SK-N-MC (cell line): ENCODE measurements at regions not wholly inside any gene's neighbourhood (a gene's known extent, or its start where the extent isn't known, plus 50 kb on each side); places are given as distances from the start of the nearest gene placed in this dataset.

Source experiments
- DNase-seq: peaks from one replicate; pipeline ENCODE4 v3.0.0-alpha.2; 2011; ENCODE audit warnings: low read depth, low spot score
- H3K27ac ChIP-seq: fragments of 200-600 bp; sonication (generic); 2 replicates; pipeline ENCODE4 v1.5.1; 2016; ENCODE audit warnings: mixed run types
- H3K36me3 ChIP-seq: fragments of 200-600 bp; sonication (generic); 2 replicates; pipeline ENCODE4 v1.6.1; 2017; ENCODE audit warnings: antibody characterized with exemption, low read length, mixed read lengths; ENCODE audit not compliant: insufficient read depth
- H3K4me3 ChIP-seq: fragments of 200-600 bp; sonication (generic); 2 replicates; pipeline ENCODE4 v1.5.1; 2016
- H3K9ac ChIP-seq: fragments of 200-600 bp; sonication (generic); 2 replicates; pipeline ENCODE4 v1.8.0; 2017; ENCODE audit warnings: mixed run types, mixed read lengths; ENCODE audit not compliant: insufficient read length
- H3K9me3 ChIP-seq: fragments of 200-600 bp; sonication (generic); 2 replicates; pipeline ENCODE4 v1.6.1; 2017; ENCODE audit warnings: low read depth, mild to moderate bottlenecking, antibody characterized with exemption, low read length, moderate library complexity, mixed read lengths
- EZH2 ChIP-seq: fragments of 200-600 bp; sonication (generic); IDR thresholded peaks from one replicate; pipeline ENCODE4 v1.6.1; 2017; ENCODE audit warnings: antibody characterized with exemption
- FOXP2 ChIP-seq: optimal IDR thresholded peaks from 2 replicates; pipeline ENCODE3; 2011; ENCODE audit warnings: mild to moderate bottlenecking, moderate library complexity; ENCODE audit not compliant: insufficient read depth; ENCODE audit errors: extremely low read length, control extremely low read depth
- POLR2AphosphoS5 ChIP-seq: IDR thresholded peaks from 2 replicates; pipeline ENCODE4 v1.6.1; 2012; ENCODE audit warnings: mild to moderate bottlenecking, low read depth, low read length, borderline replicate concordance

- no peaks in the 10 kb centered on the region for H3K36me3 ChIP-seq
- no peak overlapping the region for H3K4me3 ChIP-seq
- no peak for DNase-seq
- H3K9ac ChIP-seq, result no peak overlapping the region
- no peak overlapping the region for H3K27ac ChIP-seq
- no peak for TF ChIP-seq EZH2
- no peaks in the 10 kb centered on the region for H3K9me3 ChIP-seq
Measured at GRCh38 chr6:104087765-104088164, 772.0 kb downstream of the HACE1 start.

DNA sequence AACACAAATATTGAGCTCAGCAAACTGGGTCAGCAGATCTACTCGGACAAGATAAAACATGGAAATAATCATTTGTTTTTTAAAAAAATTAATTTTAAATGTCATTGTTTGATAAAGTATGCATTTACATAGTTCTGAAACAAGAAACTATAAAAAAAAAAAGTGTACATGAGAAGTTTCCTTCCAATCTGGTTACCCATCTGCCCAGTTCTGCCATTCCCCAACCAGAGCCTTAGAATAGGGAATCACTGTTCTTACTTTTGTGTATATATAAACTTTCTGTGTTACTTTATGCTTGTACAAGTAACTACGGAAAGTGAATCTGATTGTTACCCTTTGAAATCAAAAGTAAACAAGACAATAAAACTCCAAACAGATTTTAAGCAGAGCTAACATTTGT lies 791.4 kb downstream of the HACE1 start:
- Histone ChIP-seq H3K36me3 (no peaks in the 10 kb centered on the region), H3K27ac (no peak overlapping the region), H3K9me3 (no peaks in the 10 kb centered on the region), H3K9ac (no peak overlapping the region), H3K4me3 (no peak overlapping the region)
- TF ChIP-seq FOXP2 (no peak), POLR2AphosphoS5 (no peak), EZH2 (no peak)
- no peak for DNase-seq

DNA sequence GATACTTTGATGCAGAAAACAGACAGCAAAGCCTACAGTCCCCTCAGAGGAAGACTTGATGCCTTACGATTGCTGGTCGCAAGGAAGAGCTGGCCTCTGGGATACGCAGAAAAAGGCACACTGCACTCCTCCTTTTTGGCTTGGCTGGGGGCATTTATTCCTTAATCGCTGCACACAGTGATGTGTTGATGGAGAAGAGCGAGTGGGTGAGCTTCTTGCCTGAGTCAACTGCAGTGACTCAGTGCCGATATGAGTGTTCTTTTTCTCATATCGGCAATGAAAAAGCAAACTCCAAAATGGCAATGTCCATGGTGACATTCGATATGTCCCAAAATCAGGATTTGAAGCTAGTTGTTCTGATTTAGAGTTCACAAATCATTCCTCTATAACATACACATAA lies 794.8 kb downstream of the HACE1 start:
- DNase-seq, result no peak
- Histone ChIP-seq H3K4me3 (no peak overlapping the region), H3K9ac (no peak overlapping the region), H3K27ac (no peak overlapping the region), H3K9me3 (no peaks in the 10 kb centered on the region), H3K36me3 (no peaks in the 10 kb centered on the region)
- no peak for TF ChIP-seq FOXP2
- no peak for TF ChIP-seq POLR2AphosphoS5
- TF ChIP-seq EZH2, result no peak

GRCh38 chr6:104050455-104050854 lies 809.3 kb downstream of the HACE1 start:
- H3K36me3 ChIP-seq, result peaks cover 9% of the 10 kb centered on the region; the same call in 1 of the 2 replicates
- no peaks in the 10 kb centered on the region for H3K9me3 ChIP-seq
- H3K9ac ChIP-seq, result no peak overlapping the region
- no peak for DNase-seq
- H3K4me3 ChIP-seq, result no peak overlapping the region
- no peak for TF ChIP-seq POLR2AphosphoS5
- TF ChIP-seq EZH2, result no peak
- no peak for TF ChIP-seq FOXP2
- no peak overlapping the region for H3K27ac ChIP-seq

DNA sequence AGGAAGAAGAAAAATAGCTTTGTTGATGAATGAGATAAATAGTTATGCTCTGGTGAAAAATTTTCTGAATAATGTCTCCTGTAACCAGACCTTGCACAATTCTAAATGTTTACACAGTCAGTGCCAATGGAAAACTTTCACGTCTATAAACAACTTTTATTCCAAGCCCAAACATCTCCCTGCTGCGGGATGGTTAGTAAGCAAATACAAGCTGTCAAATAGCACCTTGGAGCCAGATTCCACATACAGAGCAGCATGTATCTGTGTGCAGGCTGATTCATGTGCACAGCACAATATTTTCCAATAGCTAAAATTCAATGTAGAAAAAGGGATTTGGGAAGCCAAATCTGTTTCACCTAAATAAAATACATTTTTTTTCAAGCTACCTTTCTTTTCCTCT lies 813.3 kb downstream of the HACE1 start:
- no peaks in the 10 kb centered on the region for H3K9me3 ChIP-seq
- no peak overlapping the region for H3K4me3 ChIP-seq
- DNase-seq, result no peak
- peaks cover 4% of the 10 kb centered on the region for H3K36me3 ChIP-seq
- H3K27ac ChIP-seq, result no peak overlapping the region
- no peak overlapping the region for H3K9ac ChIP-seq
- TF ChIP-seq FOXP2, result no peak
- TF ChIP-seq POLR2AphosphoS5, result no peak
- no peak for TF ChIP-seq EZH2

DNA sequence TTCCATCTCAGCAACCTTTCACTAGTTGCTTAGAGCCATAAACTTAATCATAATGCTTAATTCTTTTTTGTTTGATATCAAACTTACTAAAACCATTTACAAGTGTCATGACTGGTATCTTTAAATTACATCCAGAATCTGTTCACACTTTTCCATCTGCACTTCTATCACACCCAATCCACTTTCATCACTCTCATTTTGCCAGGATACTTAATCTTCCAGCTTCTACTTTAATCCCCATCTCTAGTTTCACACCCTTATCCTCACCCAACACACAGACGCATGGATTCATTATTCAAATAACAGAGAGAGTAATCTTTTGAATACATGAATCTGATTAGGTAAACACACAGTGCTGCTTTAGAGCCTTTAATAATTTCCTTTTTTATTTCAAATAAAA lies 828.4 kb downstream of the HACE1 start:
- no peak overlapping the region for H3K27ac ChIP-seq
- no peak overlapping the region for H3K4me3 ChIP-seq
- H3K9ac ChIP-seq, result no peak overlapping the region
- H3K9me3 ChIP-seq, result no peaks in the 10 kb centered on the region
- TF ChIP-seq EZH2 (no peak), POLR2AphosphoS5 (no peak), FOXP2 (no peak)
- 0 out of 2 replicates have a peak, but pooled peaks cover 3% of the 10 kb centered on the region for H3K36me3 ChIP-seq
- DNase-seq, result no peak

DNA sequence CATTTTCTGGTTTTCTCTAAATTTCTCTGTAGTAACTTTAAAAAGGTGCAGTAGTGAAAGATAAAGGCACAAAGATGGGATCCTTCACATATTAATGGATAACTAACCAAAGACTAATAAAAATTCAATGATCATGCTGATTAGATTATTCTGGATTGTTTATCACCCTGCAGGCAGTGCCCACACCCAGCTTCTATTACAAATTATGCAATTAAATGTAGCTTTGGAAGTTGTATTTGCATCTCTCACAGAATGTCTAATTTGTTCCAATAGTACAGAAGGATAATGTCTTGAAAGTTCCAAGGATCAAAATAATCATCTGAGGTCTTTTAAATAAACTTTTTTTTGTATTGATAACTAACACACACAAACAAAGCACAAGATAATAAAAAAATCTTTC lies 837.6 kb downstream of the HACE1 start:
- Histone ChIP-seq H3K27ac (no peak overlapping the region), H3K9ac (no peak overlapping the region), H3K4me3 (no peak overlapping the region), H3K9me3 (no peaks in the 10 kb centered on the region), H3K36me3 (no peaks in the 10 kb centered on the region)
- no peak for DNase-seq
- TF ChIP-seq POLR2AphosphoS5 (no peak), FOXP2 (no peak), EZH2 (no peak)

DNA sequence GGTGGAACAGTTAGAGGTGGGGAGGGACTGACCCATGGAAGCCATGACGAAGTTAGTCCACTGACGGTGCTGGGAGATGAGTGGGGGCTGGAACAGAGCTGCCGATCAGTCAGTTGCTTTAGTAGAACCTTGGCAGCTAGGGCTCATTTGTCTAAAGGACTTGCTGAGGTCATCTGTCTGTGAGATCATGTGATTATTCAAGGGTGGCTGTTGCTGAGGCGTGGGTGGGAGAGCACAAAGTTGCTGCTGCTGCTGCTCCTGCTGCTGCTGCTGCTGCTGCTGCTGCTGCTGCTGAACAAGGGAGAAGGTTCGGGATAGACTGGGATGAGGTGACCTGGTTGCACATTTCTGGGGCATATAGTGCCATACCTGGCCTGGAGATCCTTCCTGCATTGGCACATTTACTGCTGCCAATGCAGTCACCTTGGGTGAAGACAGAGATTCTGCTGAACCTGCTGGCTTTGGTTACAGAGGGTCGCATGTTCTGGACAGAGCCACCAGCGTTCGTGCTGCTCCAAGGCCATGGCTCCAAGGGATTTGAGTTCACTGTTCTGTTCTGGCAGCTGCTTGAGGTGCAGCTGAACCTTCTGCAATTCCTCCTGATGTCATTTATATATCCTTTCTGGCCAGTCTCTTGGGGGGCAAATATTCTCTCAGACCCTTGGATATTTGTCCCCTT lies 840.5 kb downstream of the HACE1 start:
- no peak for TF ChIP-seq POLR2AphosphoS5
- TF ChIP-seq FOXP2, result no peak
- TF ChIP-seq EZH2, result no peak
- H3K4me3 ChIP-seq, result no peak overlapping the region
- no peaks in the 10 kb centered on the region for H3K36me3 ChIP-seq
- no peak overlapping the region for H3K27ac ChIP-seq
- H3K9me3 ChIP-seq, result no peaks in the 10 kb centered on the region
- no peak overlapping the region for H3K9ac ChIP-seq
- no peak for DNase-seq

GRCh38 chr6:104017410-104018381 lies 842.0 kb downstream of the HACE1 start:
- Histone ChIP-seq H3K9ac (no peak overlapping the region), H3K4me3 (no peak overlapping the region), H3K27ac (no peak overlapping the region), H3K36me3 (0 out of 2 replicates have a peak, but pooled peaks cover 3% of the 10 kb centered on the region), H3K9me3 (no peaks in the 10 kb centered on the region)
- TF ChIP-seq EZH2, result no peak
- TF ChIP-seq FOXP2, result no peak
- no peak for TF ChIP-seq POLR2AphosphoS5
- DNase-seq, result no peak
